GM19238 (cell line): ENCODE measurements at regions not wholly inside any gene's neighbourhood (a gene's known extent, or its start where the extent isn't known, plus 50 kb on each side); places are given as distances from the start of the nearest gene placed in this dataset.
"Not testable (repeated sequence)": the region's sequence is repeated elsewhere in the genome, so short reads cannot be mapped to it uniquely, and the experiment has no call there.

Experiments used
- DNase-seq: peaks from one replicate; pipeline ENCODE4 v3.0.0; 2011; ENCODE audit warnings: low spot score; ENCODE audit not compliant: insufficient read length

DNA sequence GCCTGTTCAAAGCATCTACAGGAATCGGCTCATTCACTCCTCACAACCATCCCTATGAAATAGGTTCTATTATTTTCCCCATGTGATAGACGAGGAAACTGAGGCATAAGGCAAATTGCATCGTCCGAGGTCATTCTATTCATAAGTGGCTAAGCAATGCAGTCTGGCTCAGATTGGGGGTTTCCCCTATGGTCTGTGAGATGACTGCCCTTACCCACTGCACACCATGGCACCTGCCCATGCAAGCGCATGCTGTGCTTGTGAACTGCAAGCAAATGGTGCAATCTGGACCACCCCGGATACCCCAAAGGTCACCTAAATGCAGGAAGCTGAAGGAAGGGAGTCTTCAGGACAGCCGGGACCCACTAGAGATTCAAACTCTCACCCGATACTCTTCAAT is 123.4 kb upstream of the SOD1 start:
- DNase-seq: no peak

DNA sequence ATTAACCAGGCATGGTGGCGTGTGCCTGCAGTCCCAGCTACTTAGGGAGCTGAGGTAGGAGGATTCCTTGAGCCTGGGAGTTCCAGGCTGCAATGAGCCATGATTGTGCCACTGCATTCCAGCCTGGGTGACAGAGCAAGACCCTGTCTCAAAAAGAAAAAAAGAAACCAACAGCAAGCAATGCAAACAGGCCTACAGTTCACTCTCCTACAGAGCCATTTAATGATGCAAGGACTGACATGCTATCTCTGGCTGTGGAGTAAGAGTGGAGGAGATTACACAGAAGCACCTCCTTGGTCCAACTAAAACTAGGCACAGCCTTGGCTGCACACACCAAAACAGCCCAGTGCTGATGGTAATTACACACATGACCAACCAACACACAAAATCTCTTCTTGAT is 127.5 kb upstream of the SOD1 start:
- DNase-seq: no peak

DNA sequence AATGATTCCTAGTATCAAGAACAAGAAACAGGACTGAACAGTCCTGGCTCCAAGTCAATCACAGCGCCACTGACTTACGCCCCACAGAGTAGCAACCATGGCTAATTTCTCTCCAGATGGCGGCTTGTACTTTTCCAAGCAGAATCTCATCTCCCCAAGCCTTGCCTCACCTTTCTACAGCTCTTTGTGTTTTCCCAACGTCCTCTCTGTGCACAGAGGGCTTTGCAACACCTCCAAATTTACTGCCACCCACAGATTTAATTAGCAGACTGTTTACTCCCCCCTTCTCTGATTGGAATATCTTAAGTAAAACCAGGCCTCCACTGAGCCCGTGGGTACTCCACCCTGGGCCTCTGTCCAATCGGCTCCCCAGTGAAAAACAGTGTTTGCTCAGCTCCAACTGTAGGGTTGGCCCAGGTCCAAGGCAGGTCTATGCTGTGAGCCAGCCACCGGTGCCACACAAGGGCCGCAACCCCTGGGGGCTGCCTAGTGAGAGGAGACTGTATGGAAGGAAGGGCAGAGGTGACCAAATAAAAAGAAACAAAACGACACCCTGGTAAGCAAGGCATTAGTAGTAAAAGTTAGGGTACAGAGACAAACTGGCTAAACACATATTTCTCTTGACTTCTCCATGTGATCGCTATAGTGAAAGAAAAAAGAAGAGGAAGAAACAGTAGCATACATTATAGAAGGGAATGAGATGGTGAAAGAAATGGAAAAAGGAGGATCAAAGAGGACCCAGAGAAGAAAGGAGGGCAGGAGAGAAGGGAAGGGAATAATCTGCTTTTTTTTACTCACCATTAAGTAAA is 128.4 kb upstream of the SOD1 start:
- no peak for DNase-seq

DNA sequence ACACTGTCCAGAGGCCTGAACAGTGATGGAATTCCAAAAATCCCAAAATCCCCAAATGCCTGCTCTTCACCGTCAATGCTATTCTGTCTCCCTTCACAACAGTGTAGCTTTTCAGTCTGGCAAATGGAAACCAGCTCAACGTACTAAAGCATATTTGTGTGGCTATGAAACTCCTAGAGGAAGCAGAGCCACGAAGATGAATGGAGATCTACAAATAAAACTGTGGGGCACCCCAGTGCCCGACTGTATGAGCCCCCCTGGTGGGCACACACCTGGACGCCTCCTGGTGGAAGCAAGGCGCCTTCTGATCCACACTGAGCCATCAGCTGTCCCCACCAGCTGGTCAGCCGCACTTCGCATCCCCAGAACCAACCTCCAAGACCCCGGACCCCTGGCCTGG is 129.1 kb upstream of the SOD1 start:
- no peak for DNase-seq

DNA sequence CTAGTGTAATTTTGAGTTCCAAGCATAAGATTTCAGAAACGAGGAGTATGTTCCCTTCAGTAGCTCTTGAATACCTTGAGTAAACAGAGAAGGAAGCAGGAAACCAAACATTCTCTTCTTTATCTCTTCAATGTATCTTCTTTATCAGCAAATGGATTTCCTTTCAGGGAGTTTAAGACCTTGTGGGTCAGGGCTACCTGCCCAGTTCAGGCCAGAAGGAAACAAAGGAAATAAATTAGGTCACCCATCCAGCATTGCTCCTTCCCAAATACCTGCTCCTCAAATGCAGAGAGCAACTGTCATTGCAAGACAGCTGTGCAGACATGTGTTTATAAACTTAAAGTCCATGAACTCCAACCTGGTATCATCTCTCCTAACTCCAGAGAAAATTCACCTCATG is 130.1 kb upstream of the SOD1 start:
- DNase-seq: no peak

DNA sequence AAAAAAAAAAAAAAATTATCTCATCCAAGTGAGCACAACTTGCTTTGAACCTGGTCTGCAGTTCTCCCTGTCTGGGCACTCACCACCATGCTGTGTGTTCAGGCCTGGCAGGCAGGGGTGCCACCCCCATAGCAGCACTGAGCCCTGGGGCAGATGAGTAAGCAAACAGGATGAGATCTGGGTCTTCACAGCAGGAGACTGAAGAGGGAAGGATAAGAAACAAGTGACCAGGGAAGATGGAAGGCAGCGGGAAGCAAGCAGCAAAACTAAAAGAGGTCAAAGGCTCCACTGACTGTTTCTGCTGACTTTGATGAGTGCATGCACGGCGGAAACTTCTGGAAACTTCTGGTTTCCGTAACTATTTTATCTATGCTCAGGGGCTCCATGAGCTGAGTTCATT is 133.5 kb upstream of the SOD1 start:
- no peak for DNase-seq

DNA sequence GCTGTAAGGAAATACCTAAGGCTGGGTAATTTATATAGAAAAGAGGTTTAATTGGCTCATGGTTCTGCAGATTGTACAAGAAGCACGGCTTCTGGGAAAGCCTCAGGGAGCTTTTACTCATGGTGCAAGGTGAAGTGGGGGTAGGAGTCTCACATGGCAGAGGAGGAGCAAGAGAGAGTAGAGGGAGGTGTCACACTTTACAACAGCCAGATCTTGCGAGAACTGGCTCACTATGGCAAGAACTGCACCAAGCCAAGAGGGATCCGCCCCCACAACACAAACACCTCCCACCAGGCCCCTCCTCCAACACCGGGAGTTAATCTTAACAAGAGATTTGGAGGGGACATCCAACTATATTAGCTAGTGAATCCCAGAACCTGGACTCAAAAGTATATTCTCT is 135.4 kb upstream of the SOD1 start:
- DNase-seq: no peak

DNA sequence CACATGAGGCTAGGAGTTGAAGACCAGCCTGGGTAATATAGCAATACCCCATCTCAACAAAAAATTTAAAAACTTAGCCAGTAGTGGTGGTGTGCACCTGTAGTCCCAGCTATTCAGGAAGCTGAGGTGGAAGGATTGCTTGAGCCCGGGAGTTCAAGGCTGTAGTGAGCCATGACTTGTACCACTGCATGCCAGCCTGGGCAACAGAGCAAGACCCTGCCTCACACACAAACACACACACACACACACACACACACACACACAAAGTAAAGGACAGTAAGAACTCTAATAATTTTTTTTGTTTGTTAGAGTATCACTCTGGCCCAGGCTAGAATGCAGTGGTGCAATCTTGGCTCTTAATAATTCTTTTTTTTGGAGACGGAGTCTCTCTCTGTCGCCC is 138.0 kb upstream of the SOD1 start:
- DNase-seq: no peak

DNA sequence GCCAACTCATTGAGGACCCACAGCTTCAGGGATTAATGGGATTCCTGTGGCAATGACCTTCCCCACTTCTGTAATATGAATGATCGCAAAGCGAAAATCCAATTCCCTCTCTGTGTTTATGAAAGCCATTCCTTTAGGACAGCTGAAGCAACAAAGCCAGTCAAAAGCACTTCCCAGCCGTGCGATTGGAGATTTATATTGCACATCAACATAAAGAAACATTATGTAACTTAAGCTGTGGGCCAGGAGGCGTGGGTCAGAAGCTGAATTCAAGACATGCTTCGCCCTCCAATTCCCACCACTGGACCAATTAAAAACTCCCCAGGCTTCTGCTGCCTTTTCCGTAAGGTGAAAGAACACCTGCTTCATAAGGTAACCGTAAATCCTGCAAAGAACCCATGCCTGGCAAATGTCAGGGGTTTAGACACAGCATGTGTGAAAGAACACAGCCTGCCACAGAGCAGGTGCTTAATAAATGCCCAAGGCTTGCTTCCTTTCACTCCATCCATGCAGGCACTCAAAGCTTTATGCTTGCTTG is 138.9 kb upstream of the SOD1 start:
- no peak for DNase-seq

DNA sequence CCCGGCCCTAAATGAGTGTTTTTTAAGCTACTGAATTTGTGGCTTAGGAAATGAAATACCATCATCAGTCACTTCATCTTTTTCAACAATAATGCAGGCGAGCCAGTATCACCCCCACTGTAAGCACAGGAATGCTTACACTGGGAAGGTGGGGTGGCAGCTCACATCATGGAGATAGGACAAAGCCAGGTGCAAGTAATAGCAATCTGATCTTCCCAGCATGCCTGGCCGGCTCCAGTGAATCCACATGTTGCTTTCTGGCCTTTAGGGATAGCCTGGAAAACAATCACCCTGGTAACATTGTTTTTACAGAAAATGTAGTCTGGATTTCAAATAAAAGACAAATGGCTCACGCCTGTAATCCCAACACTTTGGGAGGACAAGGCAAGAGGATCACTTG is 140.9 kb upstream of the SOD1 start:
- DNase-seq: no peak

DNA sequence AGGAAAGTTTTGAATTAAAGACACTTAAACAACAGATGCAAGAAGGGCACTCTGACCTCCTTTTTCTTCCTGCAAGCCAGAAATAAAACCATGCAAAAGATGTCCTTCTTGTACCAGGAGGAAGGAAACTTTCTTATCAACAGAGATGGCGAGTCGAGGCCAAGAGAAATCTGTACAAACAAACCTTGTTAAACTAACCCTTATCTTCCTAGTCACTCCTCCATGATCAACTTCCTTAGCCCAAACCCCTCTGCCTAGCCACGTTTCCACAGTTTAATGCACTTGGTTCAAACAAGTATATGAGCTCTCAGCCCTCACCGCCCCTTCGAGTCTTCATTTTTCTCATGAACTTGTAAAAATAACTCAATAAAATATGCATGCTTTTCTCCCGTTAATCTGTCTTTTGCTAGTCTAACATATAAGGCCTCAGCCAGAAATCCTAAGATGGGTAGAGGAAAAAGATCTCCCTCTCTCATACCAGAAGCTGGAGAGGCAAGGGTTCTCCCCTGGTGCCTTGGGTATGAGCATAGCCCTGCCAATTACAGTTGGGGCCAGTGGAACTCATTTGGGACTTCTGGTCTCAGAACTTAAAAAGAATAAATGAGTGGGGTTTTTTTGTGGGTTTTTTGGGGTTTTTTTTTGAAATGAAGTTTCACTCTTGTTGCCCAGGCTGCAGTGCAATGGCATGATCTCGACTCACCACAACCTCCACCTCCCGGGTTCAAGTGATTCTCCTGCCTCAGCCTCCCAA is 141.7 kb upstream of the SOD1 start:
- DNase-seq: no peak

DNA sequence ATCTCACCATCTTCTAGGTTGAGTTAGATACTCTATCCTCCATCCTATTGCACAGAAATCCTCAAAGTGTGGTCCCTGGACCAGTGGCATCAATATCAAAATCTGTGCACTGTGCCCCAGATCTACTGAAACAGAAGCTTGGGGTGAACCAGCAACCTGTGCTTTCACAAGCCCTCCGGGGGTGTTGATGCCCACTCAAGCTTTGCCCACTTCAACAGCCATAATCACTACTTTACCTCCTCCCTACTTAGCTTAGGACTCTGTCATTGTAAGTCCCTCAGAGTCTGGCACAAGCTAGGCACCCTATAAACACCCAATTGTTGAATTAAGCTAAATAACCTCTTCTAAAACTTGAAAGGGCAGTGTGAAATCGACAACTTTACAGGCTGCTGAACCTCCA is 144.2 kb upstream of the SOD1 start:
- DNase-seq: no peak

DNA sequence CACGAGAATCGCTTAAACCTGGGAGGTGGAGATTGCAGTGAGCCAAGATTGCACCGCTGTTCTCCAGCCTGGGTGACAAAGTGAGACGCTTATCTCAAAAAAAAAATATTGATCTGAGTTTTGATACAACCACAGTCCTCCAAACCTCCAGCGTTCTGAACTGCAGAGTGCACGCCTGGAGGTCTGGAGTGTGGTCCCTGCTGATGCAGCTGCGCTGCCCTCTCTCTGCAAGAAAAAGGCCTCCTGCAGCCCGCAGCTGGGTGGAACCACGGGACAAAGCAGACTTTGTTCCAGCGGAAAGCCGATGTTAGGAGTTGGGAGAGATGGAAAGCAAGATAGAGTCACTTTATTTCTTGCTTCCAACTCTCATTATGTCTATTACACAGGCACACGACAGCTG is 144.9 kb upstream of the SOD1 start:
- no peak for DNase-seq

DNA sequence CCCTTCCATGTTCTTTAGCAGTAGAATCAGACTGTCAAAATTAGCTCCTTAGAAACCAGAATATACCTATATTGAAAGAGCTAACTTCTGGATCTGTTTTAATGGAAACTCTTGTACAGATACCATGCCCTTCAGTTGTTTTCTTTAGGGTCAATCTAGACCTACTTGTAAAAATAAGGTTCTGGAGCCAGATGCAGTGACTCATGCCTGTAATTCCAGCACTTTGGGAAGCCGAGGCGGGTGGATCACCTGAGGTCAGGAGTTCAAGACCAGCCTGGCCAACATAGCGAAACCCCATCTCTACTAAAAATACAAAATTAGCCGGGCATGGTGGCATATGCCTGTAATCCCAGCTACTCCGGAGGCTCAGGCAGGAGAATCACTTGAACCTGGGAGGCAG is 146.0 kb upstream of the SOD1 start:
- not testable (repeated sequence) for DNase-seq

DNA sequence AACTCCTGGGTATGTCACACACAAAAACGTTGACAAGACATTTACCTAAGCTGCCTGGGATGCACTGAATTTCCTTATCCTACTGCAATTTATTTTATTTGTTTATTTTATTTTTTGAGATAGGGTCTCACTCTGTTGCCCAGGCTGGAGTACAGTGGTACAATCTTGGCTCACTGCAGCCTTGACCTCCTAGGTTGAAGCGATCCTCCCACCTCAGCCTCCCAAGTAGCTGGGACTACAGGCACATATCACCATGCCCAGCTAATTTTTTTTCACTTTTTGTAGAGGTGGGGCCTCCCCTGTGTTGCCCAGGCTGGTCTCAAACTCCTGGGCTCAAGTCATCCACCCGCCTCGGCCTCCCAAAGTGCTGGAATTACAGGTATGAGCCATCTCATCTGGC is 147.5 kb upstream of the SOD1 start:
- DNase-seq: not testable (repeated sequence)

DNA sequence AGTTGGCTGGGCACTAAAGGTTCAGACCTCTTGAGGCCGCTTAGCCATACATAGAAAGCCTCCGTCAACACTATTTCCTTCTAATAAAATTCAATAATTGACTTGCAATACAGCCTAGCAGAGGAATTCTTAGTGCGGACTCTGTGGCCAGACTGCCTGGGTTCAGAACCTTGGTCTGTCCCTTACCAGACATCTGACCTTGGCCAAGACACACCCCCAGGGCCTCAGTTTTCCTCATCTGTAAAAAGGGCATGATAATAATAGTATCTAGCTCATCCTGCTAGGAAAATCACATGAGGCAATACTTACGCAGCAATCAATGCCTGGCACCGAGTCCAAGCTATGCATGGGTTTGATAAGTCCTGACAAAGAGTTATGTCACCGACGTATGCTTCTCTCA is 148.2 kb upstream of the SOD1 start:
- no peak for DNase-seq

DNA sequence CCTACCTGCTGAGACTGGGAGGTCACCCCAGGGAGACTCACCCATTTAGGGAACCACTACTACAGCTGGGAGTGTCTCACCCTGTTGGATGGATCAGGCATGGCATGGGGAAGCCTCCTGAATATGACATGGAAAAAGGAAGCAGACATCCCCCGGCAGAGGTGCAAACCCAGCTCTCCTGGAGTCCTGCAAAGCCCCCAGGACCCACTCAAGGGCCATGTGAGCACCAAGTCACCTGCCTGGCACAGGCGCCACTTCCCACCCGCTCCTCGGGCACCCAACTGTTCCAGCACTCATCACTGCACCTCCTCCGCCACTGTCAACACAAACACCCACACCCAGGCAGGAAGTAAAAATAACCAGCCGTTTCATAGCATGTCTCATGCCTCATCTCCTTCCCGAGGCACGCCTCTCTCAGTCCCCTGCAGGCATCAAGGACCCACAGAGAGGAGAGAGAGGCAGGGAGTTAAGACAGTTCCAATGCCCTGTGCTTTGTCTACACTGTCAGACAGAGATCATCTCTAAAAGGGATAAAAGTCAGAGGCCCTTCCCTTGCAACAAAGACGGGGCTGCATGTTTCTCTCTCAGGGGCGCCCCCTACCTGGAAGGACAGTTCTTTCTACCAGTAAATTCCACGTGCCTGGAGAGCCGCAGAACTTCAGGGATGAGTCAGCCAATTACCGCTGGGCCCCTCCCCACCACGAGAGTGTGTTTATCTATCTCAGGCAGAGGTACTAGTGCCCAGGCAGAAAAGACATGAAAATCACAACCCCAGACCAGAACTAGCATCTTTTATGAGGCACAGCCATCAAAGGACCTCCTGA is 150.1 kb upstream of the SOD1 start:
- DNase-seq: no peak

DNA sequence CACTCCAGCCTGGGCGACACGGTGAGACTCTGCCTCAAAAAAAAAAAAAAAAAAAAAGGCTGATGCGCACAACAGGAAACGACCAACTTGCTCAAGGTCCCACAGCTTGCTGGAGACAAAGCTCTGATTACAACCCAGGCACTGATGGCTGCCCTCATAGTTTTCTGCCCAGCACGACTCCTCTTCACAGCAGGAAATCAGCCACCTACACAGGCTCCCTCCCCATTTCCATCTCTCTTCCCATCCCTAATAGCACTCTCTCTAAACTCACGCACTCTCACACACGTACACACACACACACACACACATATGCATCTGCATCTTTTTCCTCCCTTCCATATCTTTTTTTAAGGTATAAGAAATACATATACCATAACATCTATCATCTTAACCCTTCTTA is 153.5 kb upstream of the SOD1 start:
- DNase-seq: no peak

DNA sequence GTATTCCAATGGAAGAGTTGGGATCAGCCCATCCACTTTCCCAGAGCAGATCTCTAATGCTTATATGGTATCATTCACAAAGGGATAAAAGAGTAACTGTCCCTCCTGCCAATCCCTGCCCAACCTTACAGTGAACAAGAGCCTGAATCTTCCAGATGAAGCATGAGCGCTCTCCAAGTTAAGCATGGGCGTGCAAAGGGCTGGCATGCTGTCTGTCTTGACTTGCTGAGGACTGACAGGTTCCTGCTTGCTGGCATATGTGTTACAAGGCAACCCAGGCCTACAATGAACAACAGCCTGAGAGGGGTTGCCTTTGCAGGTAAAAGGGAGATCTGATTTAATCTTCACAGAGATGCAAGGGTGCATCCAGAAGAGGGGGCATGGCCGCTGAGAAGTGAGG is 155.6 kb upstream of the SOD1 start:
- DNase-seq: no peak

DNA sequence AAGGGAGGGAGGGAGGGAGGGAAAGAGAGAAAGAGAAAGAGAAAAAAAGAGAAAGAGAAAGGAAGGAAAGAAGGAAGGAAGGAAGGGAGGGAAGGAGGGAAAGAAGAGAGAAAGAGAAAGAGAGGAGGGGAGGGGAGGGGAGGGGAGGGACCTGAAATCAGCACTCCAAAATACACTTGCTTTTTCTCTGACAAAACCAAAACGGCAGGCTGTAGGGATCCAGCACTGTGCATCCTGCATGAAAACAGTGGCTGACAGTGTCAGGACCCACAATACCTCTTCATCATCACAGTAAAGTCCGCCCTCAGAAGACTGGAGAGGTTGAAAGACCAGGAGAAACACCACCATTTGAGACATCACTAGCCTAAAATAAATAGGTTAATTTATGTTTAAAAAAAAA is 156.0 kb upstream of the SOD1 start:
- no peak for DNase-seq

DNA sequence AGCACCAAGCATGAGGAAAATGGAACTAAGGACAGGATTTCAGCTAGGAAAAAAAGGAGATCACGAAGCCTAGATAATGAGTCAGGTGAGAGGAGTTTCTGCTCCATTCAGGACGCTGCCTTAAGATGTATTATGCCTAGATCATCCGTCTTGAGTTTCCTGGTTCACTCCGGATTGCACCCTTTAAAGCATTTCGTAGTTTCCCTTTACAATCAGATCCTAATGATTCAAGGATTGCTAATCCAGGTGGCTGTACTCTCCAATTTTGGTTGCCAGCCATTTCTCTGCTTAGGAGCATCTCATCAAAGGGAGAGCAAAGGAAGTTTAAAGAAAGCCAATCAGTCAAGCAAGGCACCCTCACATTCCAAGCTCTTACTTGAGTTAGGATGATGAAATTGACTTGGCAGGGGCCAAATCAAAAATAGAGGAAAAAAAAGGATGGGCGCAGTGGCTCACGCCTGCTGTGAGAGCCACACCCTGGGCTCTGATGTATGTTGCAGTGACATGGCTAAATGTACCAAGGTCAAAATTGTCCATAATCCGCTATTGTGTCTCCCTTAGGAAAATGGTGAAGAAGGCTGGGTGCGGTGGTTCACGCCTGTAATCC is 156.9 kb upstream of the SOD1 start:
- DNase-seq: no peak

DNA sequence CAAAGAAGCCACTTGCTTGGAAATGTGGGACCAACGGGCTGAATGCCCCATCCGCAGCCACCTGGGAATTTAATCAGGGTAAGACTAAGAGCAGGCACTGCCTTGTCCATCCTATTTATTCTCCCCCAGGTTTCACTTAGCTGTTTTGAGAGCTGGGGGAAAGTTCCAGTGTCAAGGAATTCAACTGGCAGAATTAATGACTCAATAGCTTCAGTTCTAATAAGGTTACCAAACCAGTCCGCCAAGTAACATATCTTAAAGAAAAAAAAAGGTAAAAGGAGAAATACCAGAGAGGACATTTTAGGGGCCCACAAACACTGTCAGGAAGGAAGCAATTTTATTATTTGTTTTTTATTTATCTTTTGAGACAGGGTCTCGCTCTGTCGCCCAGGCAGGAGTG is 157.6 kb upstream of the SOD1 start:
- no peak for DNase-seq
